Psoas muscle (tissue), 7 donors: ENCODE measurements at regions not wholly inside any gene's neighbourhood (a gene's known extent, or its start where the extent isn't known, plus 50 kb on each side); places are given as distances from the start of the nearest gene placed in this dataset.

ENCODE experiments used
- ATAC-seq, 4 donors: fragments of 200-7000 bp; cut with Tn5 transposase; one replicate each; pipeline ENCODE4 v1.9.1; 2020; ENCODE audit warnings: moderate library complexity in 3 of 4, mild to moderate bottlenecking in 2 of 4
- DNase-seq, 2 donors: peaks; one replicate each; pipeline ENCODE4 v3.0.0-alpha.2; 2020
- H3K27ac ChIP-seq: fragments of 200-600 bp; one replicate; pipeline ENCODE4 v1.8.0; 2022
- H3K27me3 ChIP-seq, 3 donors: fragments of 200-600 bp in 1 of 3; one replicate each; pipeline versions ENCODE4 v1.6.1 to v1.8.0; 2013 to 2022; ENCODE audit warnings: low read length in 2 of 3, mild to moderate bottlenecking in 2 of 3, moderate library complexity in 1 of 3; ENCODE audit not compliant: insufficient read depth in 3 of 3
- H3K36me3 ChIP-seq, 2 donors: fragments of 200-600 bp in 1 of 2; one replicate each; pipeline versions ENCODE4 v1.6.1 to v1.8.0; 2013 to 2022; ENCODE audit warnings: low read depth in 1 of 2, mild to moderate bottlenecking in 1 of 2, moderate library complexity in 1 of 2; ENCODE audit not compliant: insufficient read depth in 1 of 2
- H3K4me1 ChIP-seq: fragments of 200-600 bp; one replicate; pipeline ENCODE4 v1.8.0; 2022
- H3K4me3 ChIP-seq: fragments of 200-600 bp; one replicate; pipeline ENCODE4 v1.8.0; 2022; ENCODE audit warnings: mild to moderate bottlenecking
- H3K9me3 ChIP-seq: fragments of 200-600 bp; one replicate; pipeline ENCODE4 v1.8.0; 2022
- CTCF ChIP-seq: fragments of 200-600 bp; IDR thresholded peaks from one replicate; pipeline ENCODE4 v1.8.0; 2022; ENCODE audit warnings: antibody characterized with exemption
- WGBS, 3 donors: extraction: QIAGEN DNeasy Blood & Tissue Kit; methylation state at CpG; one replicate each; pipeline versions ENCODE4 v1.1.6 to v1.1.7; 2013; 5-methylcytosine and 5-hydroxymethylcytosine counted together
- intact Hi-C, 2 donors: fragments of 100-400 bp; cut with DNase I; formaldehyde crosslinking; loops; one replicate each; pipeline versions ENCODE4 v1.11.0 to v1.14.2; 2022
- donor health status: healthy with polysubstance abuse.
- donor health status: DM: no; HTN: no; CAD: no; lungs with moderate emphysema.
- donor health status: Bipolar disorder and iron deficiency.
- donor health status: healthy.
- donor health status: DM: yes; HTN: yes; CAD: no.
- donor health status: DM: no; HTN: no; CAD: no.
- donor health status: DM: yes; HTN: yes; CAD: no.

GRCh38 chr14:85357120-85357519, 172.8 kb upstream of the FLRT2 start:
- no peak overlapping the region for H3K4me3 ChIP-seq
- H3K9me3 ChIP-seq: no peaks in the 10 kb centered on the region
- no peaks in the 10 kb centered on the region for H3K36me3 ChIP-seq
- no peaks in the 10 kb centered on the region for H3K27me3 ChIP-seq
- 88 to 91% (median 89%) methylated on average over 5 of the region's 5 CpGs for WGBS, 3 donors
- TF ChIP-seq CTCF: no peak
- DNase-seq (no peak), ATAC-seq (no peak)
- no peaks in the 10 kb centered on the region for H3K4me1 ChIP-seq
- H3K27ac ChIP-seq: no peak overlapping the region
- intact Hi-C loops: no loop called here

- no peak for ATAC-seq
- Histone ChIP-seq H3K4me1 (no peaks in the 10 kb centered on the region), H3K9me3 (no peaks in the 10 kb centered on the region), H3K36me3 (no peaks in the 10 kb centered on the region), H3K27me3 (no peaks in the 10 kb centered on the region), H3K4me3 (no peak overlapping the region), H3K27ac (no peak overlapping the region)
- intact Hi-C loops: no loop called here
- no peak for TF ChIP-seq CTCF
- 81 to 92% (median 88%) methylated on average over 1 of the region's 1 CpG for WGBS, 3 donors
- DNase-seq: no peak
These were observed 171.7 kb upstream of the FLRT2 start for GRCh38 chr14:85358136-85358785.

- Histone ChIP-seq H3K9me3 (no peaks in the 10 kb centered on the region), H3K36me3 (no peaks in the 10 kb centered on the region), H3K27me3 (no peaks in the 10 kb centered on the region), H3K4me3 (no peak overlapping the region), H3K27ac (no peak overlapping the region), H3K4me1 (no peaks in the 10 kb centered on the region)
- no peak for ATAC-seq
- TF ChIP-seq CTCF: no peak
- no peak for DNase-seq
- intact Hi-C loops: no loop called here
These were observed 170.4 kb upstream of the FLRT2 start for GRCh38 chr14:85359505-85359904.

- 34 to 49% (median 47%) methylated on average over 2 of the region's 2 CpGs for WGBS, 3 donors
- Histone ChIP-seq H3K4me3 (no peak overlapping the region), H3K9me3 (no peaks in the 10 kb centered on the region), H3K27ac (no peak overlapping the region), H3K4me1 (no peaks in the 10 kb centered on the region), H3K27me3 (no peaks in the 10 kb centered on the region), H3K36me3 (no peaks in the 10 kb centered on the region)
- TF ChIP-seq CTCF: no peak
- intact Hi-C loops: no loop called here
- ATAC-seq (no peak), DNase-seq (no peak)
These were observed 166.6 kb upstream of the FLRT2 start for GRCh38 chr14:85363358-85363757.

GRCh38 chr14:85366226-85366625, 163.7 kb upstream of the FLRT2 start:
- DNase-seq (no peak), ATAC-seq (no peak)
- 66 to 73% (median 70%) methylated on average over 4 of the region's 4 CpGs for WGBS, 3 donors
- Histone ChIP-seq H3K4me1 (no peaks in the 10 kb centered on the region), H3K27me3 (no peaks in the 10 kb centered on the region), H3K36me3 (no peaks in the 10 kb centered on the region), H3K9me3 (no peaks in the 10 kb centered on the region), H3K27ac (no peak overlapping the region), H3K4me3 (no peak overlapping the region)
- intact Hi-C loops: no loop called here
- no peak for TF ChIP-seq CTCF
